OCI-LY3 (cell line): ENCODE measurements at regions not wholly inside any gene's neighbourhood (a gene's known extent, or its start where the extent isn't known, plus 50 kb on each side); places are given as distances from the start of the nearest gene placed in this dataset.
"Not testable (repeated sequence)": the region's sequence is repeated elsewhere in the genome, so short reads cannot be mapped to it uniquely, and the experiment has no call there.

Source experiments
- H2AFZ ChIP-seq: fragments of 200-600, 300-600 bp; shearing (Covaris generic); 2 replicates; pipeline ENCODE4 v1.6.0; 2014; ENCODE audit warnings: antibody characterized with exemption, low read depth, low read length
- H3K27ac ChIP-seq: fragments of 200-600, 300-600 bp; sonication (generic); 2 replicates; pipeline ENCODE4 v1.5.1; 2014; ENCODE audit warnings: mild to moderate bottlenecking, low read length, moderate library complexity, mixed read lengths
- H3K27me3 ChIP-seq: fragments of 200-600, 300-600 bp; sonication (generic); 2 replicates; pipeline ENCODE4 v1.6.1; 2014; ENCODE audit warnings: low read depth, low read length, mixed read lengths
- H3K36me3 ChIP-seq: fragments of 200-600, 300-600 bp; sonication (generic); replicated peaks from 2 replicates; pipeline ENCODE3; 2014; ENCODE audit warnings: low read depth, low read length, mixed read lengths
- H3K4me1 ChIP-seq: fragments of 300-600, 200-600 bp; sonication (generic); 2 replicates; pipeline ENCODE4 v1.6.1; 2014; ENCODE audit warnings: low read length, mixed read lengths
- H3K4me2 ChIP-seq: fragments of 200-600, 300-600 bp; sonication (generic); 2 replicates; pipeline ENCODE4 v1.6.1; 2014; ENCODE audit warnings: low read length, mixed read lengths
- H3K4me3 ChIP-seq: fragments of 300-600, 200-600 bp; sonication (generic); 2 replicates; pipeline ENCODE4 v1.5.1; 2014; ENCODE audit warnings: antibody characterized with exemption, mild to moderate bottlenecking, low read length, moderate library complexity
- H3K79me2 ChIP-seq: fragments of 300-600, 200-600 bp; shearing (Covaris generic); 2 replicates; pipeline ENCODE4 v1.6.1; 2014; ENCODE audit warnings: mild to moderate bottlenecking, low read length, mixed read lengths
- H3K9ac ChIP-seq: fragments of 300-600, 200-600 bp; shearing (Covaris generic); 2 replicates; pipeline ENCODE4 v1.6.0; 2014; ENCODE audit warnings: mild to moderate bottlenecking, low read length, moderate library complexity
- H3K9me3 ChIP-seq: fragments of 200-600, 300-600 bp; shearing (Covaris generic); 2 replicates; pipeline ENCODE4 v1.6.1; 2014; ENCODE audit warnings: low read length, mixed read lengths; ENCODE audit not compliant: insufficient read depth
- H4K20me1 ChIP-seq: fragments of 200-600, 300-600 bp; sonication (generic); 2 replicates; pipeline ENCODE4 v1.6.1; 2016; ENCODE audit warnings: low read length, mixed read lengths; ENCODE audit not compliant: insufficient read depth
- CTCF ChIP-seq: fragments of 200-600, 300-600 bp; sonication (generic); IDR thresholded peaks from 2 replicates; pipeline ENCODE4 v1.5.1; 2014; ENCODE audit warnings: antibody characterized with exemption, low read length, low read depth
- EZH2phosphoT487 ChIP-seq: fragments of 200-600 bp; shearing (Covaris generic); IDR thresholded peaks from 2 replicates; pipeline ENCODE4 v1.6.1; 2018; ENCODE audit warnings: antibody characterized with exemption, mixed run types, low read depth

DNA sequence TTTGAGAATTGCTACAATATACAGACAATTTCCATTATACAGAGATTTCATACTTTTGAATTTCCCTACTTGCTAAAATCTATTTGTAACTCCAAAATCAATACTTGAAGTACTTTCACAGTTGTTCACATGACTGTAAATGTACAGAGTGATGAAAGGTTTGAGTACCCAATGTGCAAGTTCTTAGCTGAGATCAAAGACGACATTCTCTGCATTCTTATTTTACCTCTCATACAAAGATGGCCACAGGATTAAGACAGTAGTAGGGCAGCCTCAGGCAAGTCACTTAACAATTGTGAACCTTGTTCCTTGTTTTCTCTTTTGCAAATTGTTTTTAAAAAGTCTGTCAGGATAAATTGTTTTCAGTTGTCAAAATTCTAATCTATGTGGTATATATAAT, 255.9 kb upstream of the KITLG start:
- no peaks in the 10 kb centered on the region for H3K36me3 ChIP-seq
- H3K27me3 ChIP-seq, result no peaks in the 10 kb centered on the region
- H3K4me2 ChIP-seq, result no peak overlapping the region
- no peaks in the 10 kb centered on the region for H3K9me3 ChIP-seq
- H3K79me2 ChIP-seq, result no peaks in the 10 kb centered on the region
- H3K4me3 ChIP-seq, result no peak overlapping the region
- no peaks in the 10 kb centered on the region for H4K20me1 ChIP-seq
- no peak overlapping the region for H3K27ac ChIP-seq
- no peaks in the 10 kb centered on the region for H3K4me1 ChIP-seq
- H2AFZ ChIP-seq, result no peak overlapping the region
- no peak overlapping the region for H3K9ac ChIP-seq
- no peak for TF ChIP-seq EZH2phosphoT487

DNA sequence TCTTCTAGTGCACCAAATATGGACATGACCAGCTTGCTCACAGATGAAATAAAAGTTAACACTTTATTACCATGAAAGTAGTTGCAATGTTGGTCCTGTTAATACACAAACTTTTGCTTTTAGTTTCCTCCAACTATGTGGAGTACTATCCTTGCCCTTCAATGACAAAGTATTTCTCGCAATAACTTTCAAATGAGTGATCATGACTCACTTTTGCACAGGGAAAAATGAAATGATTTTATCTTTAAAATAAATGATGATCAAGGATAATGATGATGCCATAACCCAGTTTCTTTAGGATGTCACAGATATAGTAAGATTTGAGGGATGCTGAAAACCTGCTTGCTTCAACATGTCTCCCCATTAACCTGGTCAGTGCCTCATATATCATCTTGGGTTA, 254.0 kb upstream of the KITLG start:
- Histone ChIP-seq H3K9ac (no peak overlapping the region), H3K27me3 (no peaks in the 10 kb centered on the region), H3K27ac (no peak overlapping the region), H3K9me3 (no peaks in the 10 kb centered on the region), H4K20me1 (no peaks in the 10 kb centered on the region), H3K79me2 (no peaks in the 10 kb centered on the region), H3K36me3 (no peaks in the 10 kb centered on the region), H3K4me3 (no peak overlapping the region), H3K4me1 (no peaks in the 10 kb centered on the region), H3K4me2 (no peak overlapping the region), H2AFZ (no peak overlapping the region)
- TF ChIP-seq CTCF (no peak), EZH2phosphoT487 (no peak)

GRCh38 chr12:88833641-88834116, 253.4 kb upstream of the KITLG start:
- TF ChIP-seq EZH2phosphoT487 (no peak), CTCF (no peak)
- Histone ChIP-seq H4K20me1 (no peaks in the 10 kb centered on the region), H3K4me2 (no peak overlapping the region), H3K36me3 (no peaks in the 10 kb centered on the region), H3K79me2 (no peaks in the 10 kb centered on the region), H3K27ac (no peak overlapping the region), H3K9me3 (no peaks in the 10 kb centered on the region), H2AFZ (no peak overlapping the region), H3K4me1 (no peaks in the 10 kb centered on the region), H3K27me3 (no peaks in the 10 kb centered on the region), H3K9ac (no peak overlapping the region), H3K4me3 (no peak overlapping the region)

DNA sequence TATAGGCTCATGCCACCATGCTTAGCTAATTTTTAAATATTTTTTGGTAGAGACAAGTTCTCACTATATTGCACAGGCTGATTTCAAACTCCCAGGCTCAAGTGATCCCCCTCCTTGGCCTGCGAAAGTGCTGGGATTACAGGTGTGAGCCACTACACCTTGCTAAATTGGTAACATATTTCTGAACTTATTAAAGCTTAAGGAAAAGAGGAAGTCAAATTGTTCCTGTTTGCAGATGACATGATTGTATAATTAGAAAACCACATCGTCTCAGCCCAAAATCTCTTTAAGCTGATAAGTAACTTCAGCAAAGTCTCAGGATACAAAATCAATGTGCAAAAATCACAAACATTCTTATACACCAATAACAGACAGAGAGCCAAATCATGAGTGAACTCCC, 248.3 kb upstream of the KITLG start:
- not testable (repeated sequence) for H3K27ac ChIP-seq, H3K36me3 ChIP-seq, H3K9ac ChIP-seq, H3K4me1 ChIP-seq, H3K9me3 ChIP-seq, H2AFZ ChIP-seq, H3K79me2 ChIP-seq, H3K27me3 ChIP-seq, H4K20me1 ChIP-seq, H3K4me2 ChIP-seq, H3K4me3 ChIP-seq

- Histone ChIP-seq H3K36me3 (no peaks in the 10 kb centered on the region), H4K20me1 (no peaks in the 10 kb centered on the region), H3K4me2 (no peak overlapping the region), H3K4me3 (no peak overlapping the region), H3K79me2 (no peaks in the 10 kb centered on the region), H3K9ac (no peak overlapping the region), H3K27me3 (no peaks in the 10 kb centered on the region), H3K27ac (no peak overlapping the region), H2AFZ (no peak overlapping the region), H3K4me1 (no peaks in the 10 kb centered on the region), H3K9me3 (no peaks in the 10 kb centered on the region)
- TF ChIP-seq CTCF (no peak), EZH2phosphoT487 (no peak)
Observed at GRCh38 chr12:88820012-88820411, 239.7 kb upstream of the KITLG start.
